PFSK-1 (cell line): ENCODE measurements at regions not wholly inside any gene's neighbourhood (a gene's known extent, or its start where the extent isn't known, plus 50 kb on each side); places are given as distances from the start of the nearest gene placed in this dataset.

Experiments used
- FOXP2 ChIP-seq: optimal IDR thresholded peaks from 2 replicates; pipeline ENCODE3; 2011; ENCODE audit warnings: borderline replicate concordance, control low read depth, inconsistent platforms; ENCODE audit not compliant: insufficient read depth; ENCODE audit errors: extremely low read length, extremely low read depth
- POLR2AphosphoS5 ChIP-seq: IDR thresholded peaks from 2 replicates; pipeline ENCODE4 v1.6.1; 2012; ENCODE audit warnings: low read depth, mild to moderate bottlenecking, control low read depth, low read length, moderate library complexity
- SIN3A ChIP-seq: IDR thresholded peaks from 2 replicates; pipeline ENCODE4 v1.6.1; 2012; ENCODE audit warnings: mild to moderate bottlenecking, low read length, moderate library complexity, borderline replicate concordance; ENCODE audit not compliant: insufficient read depth
- TAF1 ChIP-seq: IDR thresholded peaks from 2 replicates; pipeline ENCODE4 v1.6.1; 2012; ENCODE audit warnings: low read length, control low read depth, borderline replicate concordance; ENCODE audit not compliant: insufficient read depth
- TF ChIP-seq, protein P1 (sequence below), 2 experiments: IDR thresholded peaks; 2 replicates each; pipeline versions ENCODE4 v1.6.1 to v1.8.0; 2011 to 2012; ENCODE audit warnings: low read depth in 2 of 2, low read length in 2 of 2, control low read depth in 1 of 2, inconsistent platforms in 1 of 2, mild to moderate bottlenecking in 1 of 2, moderate library complexity in 1 of 2; ENCODE audit not compliant: insufficient read depth in 1 of 2

DNA sequence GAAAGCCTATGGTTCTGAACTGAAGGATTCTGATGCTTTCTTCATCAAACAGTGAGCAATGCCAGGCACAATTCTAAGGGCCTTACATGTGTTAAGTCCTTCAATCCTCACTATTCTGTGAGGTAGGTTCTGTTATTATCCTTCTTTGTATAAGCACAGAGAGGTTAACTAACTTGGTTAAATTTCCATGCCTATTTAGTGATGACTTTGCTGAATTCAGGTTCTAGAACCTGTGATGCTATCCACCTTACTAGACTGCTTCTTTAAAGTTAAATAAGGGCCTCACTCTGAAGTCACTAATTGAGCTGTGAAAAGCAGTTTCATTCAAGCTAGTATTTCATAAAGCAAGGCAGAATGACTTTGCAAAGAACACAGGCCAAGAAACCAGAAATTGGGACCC is 138.9 kb upstream of the PARP11 start:
- TF ChIP-seq FOXP2: no peak
- TF ChIP-seq SIN3A: no peak
- TF ChIP-seq, protein P1, sequence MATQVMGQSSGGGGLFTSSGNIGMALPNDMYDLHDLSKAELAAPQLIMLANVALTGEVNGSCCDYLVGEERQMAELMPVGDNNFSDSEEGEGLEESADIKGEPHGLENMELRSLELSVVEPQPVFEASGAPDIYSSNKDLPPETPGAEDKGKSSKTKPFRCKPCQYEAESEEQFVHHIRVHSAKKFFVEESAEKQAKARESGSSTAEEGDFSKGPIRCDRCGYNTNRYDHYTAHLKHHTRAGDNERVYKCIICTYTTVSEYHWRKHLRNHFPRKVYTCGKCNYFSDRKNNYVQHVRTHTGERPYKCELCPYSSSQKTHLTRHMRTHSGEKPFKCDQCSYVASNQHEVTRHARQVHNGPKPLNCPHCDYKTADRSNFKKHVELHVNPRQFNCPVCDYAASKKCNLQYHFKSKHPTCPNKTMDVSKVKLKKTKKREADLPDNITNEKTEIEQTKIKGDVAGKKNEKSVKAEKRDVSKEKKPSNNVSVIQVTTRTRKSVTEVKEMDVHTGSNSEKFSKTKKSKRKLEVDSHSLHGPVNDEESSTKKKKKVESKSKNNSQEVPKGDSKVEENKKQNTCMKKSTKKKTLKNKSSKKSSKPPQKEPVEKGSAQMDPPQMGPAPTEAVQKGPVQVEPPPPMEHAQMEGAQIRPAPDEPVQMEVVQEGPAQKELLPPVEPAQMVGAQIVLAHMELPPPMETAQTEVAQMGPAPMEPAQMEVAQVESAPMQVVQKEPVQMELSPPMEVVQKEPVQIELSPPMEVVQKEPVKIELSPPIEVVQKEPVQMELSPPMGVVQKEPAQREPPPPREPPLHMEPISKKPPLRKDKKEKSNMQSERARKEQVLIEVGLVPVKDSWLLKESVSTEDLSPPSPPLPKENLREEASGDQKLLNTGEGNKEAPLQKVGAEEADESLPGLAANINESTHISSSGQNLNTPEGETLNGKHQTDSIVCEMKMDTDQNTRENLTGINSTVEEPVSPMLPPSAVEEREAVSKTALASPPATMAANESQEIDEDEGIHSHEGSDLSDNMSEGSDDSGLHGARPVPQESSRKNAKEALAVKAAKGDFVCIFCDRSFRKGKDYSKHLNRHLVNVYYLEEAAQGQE (IDR thresholded peaks at IDR 0.05; ENCODE audit: insufficient read depth in 1 of 2, low read depth in 2 of 2, low read length in 2 of 2): no peak
- TF ChIP-seq TAF1: no peak
- no peak for TF ChIP-seq POLR2AphosphoS5

DNA sequence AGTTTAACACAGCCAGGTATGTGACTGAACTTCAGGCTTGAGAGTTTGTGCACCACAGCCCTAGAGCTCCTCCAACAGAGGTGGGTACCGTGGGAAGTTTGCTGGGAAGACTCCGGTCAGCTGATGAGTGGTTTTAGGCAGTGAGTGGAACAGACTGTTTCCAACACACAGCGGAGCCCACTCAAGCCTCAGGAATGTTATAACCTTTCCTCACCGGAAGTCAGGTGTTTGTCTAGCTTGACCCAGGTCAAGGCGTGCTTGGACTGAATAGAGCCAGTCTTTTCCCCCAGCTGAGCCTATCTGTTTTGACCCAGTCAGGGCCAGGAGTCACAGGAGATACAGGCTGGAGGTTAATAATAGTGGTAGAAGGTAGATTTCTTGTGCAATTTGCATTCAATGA is 138.4 kb upstream of the PARP11 start:
- TF ChIP-seq TAF1 (no peak), FOXP2 (no peak), POLR2AphosphoS5 (no peak), SIN3A (no peak)
- TF ChIP-seq, protein P1 (IDR thresholded peaks at IDR 0.05; ENCODE audit: insufficient read depth in 1 of 2, low read depth in 2 of 2, low read length in 2 of 2): no peak

DNA sequence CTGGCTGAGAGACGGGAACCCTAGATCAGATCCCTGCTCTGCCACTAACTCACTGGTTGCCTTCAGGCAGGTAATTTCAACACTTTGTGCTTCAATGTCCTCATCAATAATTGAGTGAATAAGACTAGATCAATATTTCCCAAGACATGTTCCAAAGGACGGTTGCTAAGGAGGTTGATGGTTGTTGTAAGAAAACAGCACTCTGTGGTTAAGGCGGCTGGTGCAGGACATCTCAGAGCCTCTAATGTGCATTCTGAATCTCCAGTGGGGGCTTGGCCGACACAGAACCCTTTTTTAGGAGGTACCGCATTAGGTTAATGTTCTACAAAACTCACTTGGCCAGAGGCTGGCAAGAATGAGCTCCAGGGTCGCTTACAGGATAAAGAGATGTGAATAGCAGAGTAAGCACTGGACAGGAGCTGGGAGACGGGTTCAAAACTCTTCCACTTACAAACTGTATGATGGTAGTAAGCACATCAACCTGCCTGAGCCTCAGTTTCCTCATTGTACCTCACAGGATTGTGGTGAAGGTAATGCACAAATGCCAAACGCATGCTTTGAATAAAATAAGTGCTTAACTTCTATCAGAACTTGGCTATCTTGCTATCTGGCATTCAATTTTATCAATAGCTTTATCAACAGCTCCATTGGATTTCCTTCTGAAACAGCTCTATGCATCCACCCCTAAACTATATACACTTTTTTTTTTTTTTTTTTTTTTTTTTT is 136.9 kb upstream of the PARP11 start:
- TF ChIP-seq POLR2AphosphoS5 (no peak), SIN3A (no peak), TAF1 (no peak), FOXP2 (no peak)
- TF ChIP-seq, protein P1 (IDR thresholded peaks at IDR 0.05; ENCODE audit: insufficient read depth in 1 of 2, low read depth in 2 of 2, low read length in 2 of 2): no peak

DNA sequence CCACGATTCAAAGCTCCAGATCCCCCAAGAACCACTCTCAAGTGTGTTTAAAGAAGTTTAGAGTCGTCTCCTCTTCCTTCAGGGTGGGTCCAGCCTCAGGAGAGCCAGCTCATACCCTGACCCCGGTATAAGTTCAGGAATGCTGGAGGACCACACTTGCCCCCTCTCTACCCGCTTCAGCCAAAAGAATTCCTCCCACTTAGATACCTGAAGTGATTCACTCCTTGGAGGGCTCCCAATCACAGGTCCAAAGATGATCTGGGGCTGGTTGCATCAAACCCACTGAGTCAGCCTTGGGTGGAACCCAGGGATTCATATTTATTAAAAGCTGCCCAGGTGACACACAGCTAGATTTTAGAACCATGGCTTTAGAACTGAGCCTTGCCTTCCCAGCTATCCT is 133.5 kb upstream of the PARP11 start:
- TF ChIP-seq, protein P1 (IDR thresholded peaks at IDR 0.05; ENCODE audit: insufficient read depth in 1 of 2, low read depth in 2 of 2, low read length in 2 of 2): no peak
- TF ChIP-seq FOXP2 (no peak), SIN3A (no peak), POLR2AphosphoS5 (no peak), TAF1 (no peak)

DNA sequence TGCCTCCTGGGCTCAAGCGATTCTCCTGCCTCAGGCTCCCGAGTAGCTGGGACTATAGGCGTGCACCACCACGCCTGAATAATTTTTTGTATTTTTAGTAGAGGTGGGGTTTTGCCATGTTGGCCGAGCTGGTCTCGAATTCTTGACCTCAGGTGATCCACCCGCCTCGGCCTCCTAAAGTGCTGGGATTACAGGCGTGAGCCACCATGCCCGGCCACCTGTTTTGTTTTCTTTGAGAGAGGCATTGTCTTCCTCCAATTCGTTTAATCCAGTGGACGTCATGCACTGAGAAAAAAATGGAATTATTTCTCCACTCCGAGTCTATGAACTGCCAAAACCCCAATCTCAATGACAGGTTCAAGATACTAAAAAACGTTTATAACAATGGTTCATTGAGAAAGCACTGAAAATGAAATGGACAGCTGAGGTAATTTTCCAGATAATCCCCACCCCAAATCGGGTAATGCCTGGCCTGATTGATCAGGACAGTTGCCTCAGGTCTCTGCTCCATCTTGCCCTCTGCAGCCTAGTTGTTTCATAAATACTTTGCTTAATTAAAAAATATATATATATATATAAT is 132.7 kb upstream of the PARP11 start:
- TF ChIP-seq TAF1 (no peak), FOXP2 (no peak), SIN3A (no peak), POLR2AphosphoS5 (no peak)
- TF ChIP-seq, protein P1 (IDR thresholded peaks at IDR 0.05; ENCODE audit: insufficient read depth in 1 of 2, low read depth in 2 of 2, low read length in 2 of 2): no peak
